ENCODE measurements at regions not wholly inside any gene's neighbourhood (a gene's known extent, or its start where the extent isn't known, plus 50 kb on each side); places are given as distances from the start of the nearest gene placed in this dataset.

- no peaks in the 10 kb centered on the region for H3K4me1 ChIP-seq (ENCODE audit: insufficient read depth)
- no peaks in the 10 kb centered on the region for H3K9me3 ChIP-seq
- no peaks in the 10 kb centered on the region for H3K36me3 ChIP-seq
- H3K27me3 ChIP-seq, result no peaks in the 10 kb centered on the region
- no peak overlapping the region for H3K27ac ChIP-seq
- DNase-seq, result no peak
- TF ChIP-seq CTCF (IDR thresholded peaks at IDR 0.05) (no peak), POLR2A (IDR thresholded peaks at IDR 0.05) (no peak), EP300 (IDR thresholded peaks at IDR 0.05) (no peak)
- intact Hi-C loops (cut with DNase I), result no loop called here
- WGBS, 3 donors, result 91 to 94% (median 93%) methylated on average over 2 of the region's 2 CpGs
- H3K4me3 ChIP-seq, result no peak overlapping the region
Observed at GRCh38 chr18:73283032-73283431, 415.2 kb upstream of the NETO1 start.

- no peak overlapping the region for H3K27ac ChIP-seq
- WGBS, 3 donors, result 82 to 85% (median 84%) methylated on average over 11 of the region's 11 CpGs
- no peaks in the 10 kb centered on the region for H3K27me3 ChIP-seq
- no peaks in the 10 kb centered on the region for H3K4me1 ChIP-seq (ENCODE audit: insufficient read depth)
- no peak for DNase-seq
- intact Hi-C loops (cut with DNase I), result no loop called here
- H3K4me3 ChIP-seq, result no peak overlapping the region
- H3K36me3 ChIP-seq, result no peaks in the 10 kb centered on the region
- H3K9me3 ChIP-seq, result no peaks in the 10 kb centered on the region
- TF ChIP-seq POLR2A (IDR thresholded peaks at IDR 0.05), result no peak
- TF ChIP-seq EP300 (IDR thresholded peaks at IDR 0.05), result no peak
- TF ChIP-seq CTCF (IDR thresholded peaks at IDR 0.05), result no peak
Observed at GRCh38 chr18:73279498-73279897, 411.7 kb upstream of the NETO1 start.

- no peaks in the 10 kb centered on the region for H3K36me3 ChIP-seq
- no peaks in the 10 kb centered on the region for H3K4me1 ChIP-seq (ENCODE audit: insufficient read depth)
- intact Hi-C loops (cut with DNase I), result no loop called here
- H3K27ac ChIP-seq, result no peak overlapping the region
- TF ChIP-seq CTCF (IDR thresholded peaks at IDR 0.05) (no peak), POLR2A (IDR thresholded peaks at IDR 0.05) (no peak), EP300 (IDR thresholded peaks at IDR 0.05) (no peak)
- no peak overlapping the region for H3K4me3 ChIP-seq
- 77 to 83% (median 80%) methylated on average over 9 of the region's 9 CpGs for WGBS, 3 donors
- no peaks in the 10 kb centered on the region for H3K27me3 ChIP-seq
- H3K9me3 ChIP-seq, result no peaks in the 10 kb centered on the region
- no peak for DNase-seq
Observed at GRCh38 chr18:73274812-73275621, 407.2 kb upstream of the NETO1 start.

- no peak overlapping the region for H3K4me3 ChIP-seq
- no peaks in the 10 kb centered on the region for H3K27me3 ChIP-seq
- H3K4me1 ChIP-seq (ENCODE audit: insufficient read depth), result no peaks in the 10 kb centered on the region
- 74 to 80% (median 79%) methylated on average over 10 of the region's 10 CpGs for WGBS, 3 donors
- no peak for DNase-seq
- TF ChIP-seq CTCF (IDR thresholded peaks at IDR 0.05) (no peak), POLR2A (IDR thresholded peaks at IDR 0.05) (no peak), EP300 (IDR thresholded peaks at IDR 0.05) (no peak)
- no peaks in the 10 kb centered on the region for H3K36me3 ChIP-seq
- intact Hi-C loops (cut with DNase I), result no loop called here
- no peak overlapping the region for H3K27ac ChIP-seq
- H3K9me3 ChIP-seq, result no peaks in the 10 kb centered on the region
Observed at GRCh38 chr18:73270920-73271634, 403.3 kb upstream of the NETO1 start.
